Large intestine (tissue), 3 donors: ENCODE measurements at regions not wholly inside any gene's neighbourhood (a gene's known extent, or its start where the extent isn't known, plus 50 kb on each side); places are given as distances from the start of the nearest gene placed in this dataset.

Experiments used
- DNase-seq, 2 donors: peaks; one replicate each; pipeline versions ENCODE4 v3.0.0 to v3.0.0-alpha.2; 2013
- H3K27ac ChIP-seq: one replicate; pipeline ENCODE4 v1.5.1; 2013; ENCODE audit warnings: low read length
- H3K27me3 ChIP-seq: 2 replicates; pipeline ENCODE4 v1.6.1; 2013; ENCODE audit warnings: low read length; ENCODE audit not compliant: control insufficient read depth, insufficient read depth
- H3K36me3 ChIP-seq: 2 replicates; pipeline ENCODE4 v1.6.1; 2013; ENCODE audit warnings: low read length; ENCODE audit not compliant: control insufficient read depth, insufficient read depth
- H3K4me1 ChIP-seq: one replicate; pipeline ENCODE4 v1.6.1; 2013; ENCODE audit warnings: low read length; ENCODE audit not compliant: control insufficient read depth, insufficient read depth
- H3K4me3 ChIP-seq: one replicate; pipeline ENCODE4 v1.5.1; 2013; ENCODE audit warnings: low read length
- H3K9me3 ChIP-seq: one replicate; pipeline ENCODE4 v1.6.1; 2013; ENCODE audit warnings: mild to moderate bottlenecking, low read depth, low read length, moderate library complexity; ENCODE audit not compliant: control insufficient read depth
- WGBS: methylation state at CpG from one replicate; pipeline ENCODE4 v1.1.5; 2013; ENCODE audit warnings: low lambda C conversion rate; ENCODE audit not compliant: insufficient coverage; 5-methylcytosine and 5-hydroxymethylcytosine counted together

DNA sequence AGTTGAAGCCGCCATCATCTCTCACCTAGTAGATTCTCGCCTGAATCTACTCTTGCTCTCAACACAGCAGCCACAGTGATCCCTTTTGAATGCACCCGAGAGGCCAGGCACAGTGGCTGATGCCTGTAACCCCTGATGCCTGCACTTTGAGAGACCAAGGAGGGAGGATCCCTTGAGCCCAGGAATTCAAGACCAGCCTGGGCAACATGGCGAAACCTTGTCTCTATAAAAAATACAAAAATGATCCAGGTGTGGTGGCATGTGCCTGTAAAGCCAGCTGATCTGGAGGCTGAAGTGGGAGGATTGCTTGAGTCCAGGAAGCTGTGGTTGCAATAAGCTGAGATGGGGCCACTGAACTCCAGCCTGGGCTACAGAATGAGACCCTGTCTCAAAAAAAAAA, 60.3 kb upstream of the EML4 start:
- Histone ChIP-seq H3K4me3 (no peak overlapping the region), H3K4me1 (peaks cover 20% of the 10 kb centered on the region), H3K27me3 (no peaks in the 10 kb centered on the region), H3K27ac (no peak overlapping the region), H3K9me3 (no peaks in the 10 kb centered on the region), H3K36me3 (no peaks in the 10 kb centered on the region)
- DNase-seq: no peak
- WGBS: no CpG with 5 or more reads among the region's 4 CpGs

- Histone ChIP-seq H3K4me1 (peaks cover 11% of the 10 kb centered on the region), H3K36me3 (no peaks in the 10 kb centered on the region), H3K4me3 (no peak overlapping the region), H3K27me3 (no peaks in the 10 kb centered on the region), H3K9me3 (no peaks in the 10 kb centered on the region), H3K27ac (no peak overlapping the region)
- WGBS: 87% methylated on average over 3 of the region's 7 CpGs
- DNase-seq: no peak
Measured at GRCh38 chr2:42109959-42110640, 59.1 kb upstream of the EML4 start.

- no peak overlapping the region for H3K4me3 ChIP-seq
- peaks cover 5% of the 10 kb centered on the region for H3K4me1 ChIP-seq
- no peak overlapping the region for H3K27ac ChIP-seq
- no peaks in the 10 kb centered on the region for H3K9me3 ChIP-seq
- no peaks in the 10 kb centered on the region for H3K36me3 ChIP-seq
- DNase-seq: no peak
- no peaks in the 10 kb centered on the region for H3K27me3 ChIP-seq
- WGBS: 94% methylated on average over 6 of the region's 12 CpGs
Measured at GRCh38 chr2:42110641-42111322, 58.4 kb upstream of the EML4 start.

GRCh38 chr2:42112418-42112817, 56.7 kb upstream of the EML4 start:
- Histone ChIP-seq H3K27me3 (no peaks in the 10 kb centered on the region), H3K36me3 (no peaks in the 10 kb centered on the region), H3K27ac (no peak overlapping the region), H3K4me1 (peaks cover under 1% of the 10 kb centered on the region), H3K9me3 (no peaks in the 10 kb centered on the region), H3K4me3 (no peak overlapping the region)
- no peak for DNase-seq
- whole genome bisulfite sequencing: 100% methylated on average over 1 of the region's 3 CpGs

DNA sequence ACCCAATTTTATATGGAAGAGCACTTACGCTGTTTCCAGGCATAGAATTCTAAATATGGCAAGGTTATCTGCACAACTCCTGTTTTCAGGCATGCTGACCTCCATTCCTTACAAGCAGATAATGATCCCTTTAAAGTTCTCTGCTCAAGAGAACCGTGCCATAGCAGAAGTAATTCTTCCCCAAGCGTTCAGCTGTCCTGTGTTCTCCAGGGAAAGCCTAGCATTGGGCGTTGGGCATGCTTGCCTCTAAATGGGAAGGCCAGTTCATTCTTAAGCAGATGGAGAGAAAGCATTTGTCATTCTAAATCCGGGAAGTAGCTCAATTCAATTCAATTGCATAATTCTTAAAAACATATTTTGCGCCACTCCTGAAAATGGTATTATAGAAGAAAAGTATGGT, 55.7 kb upstream of the EML4 start:
- Histone ChIP-seq H3K4me1 (peaks cover 10% of the 10 kb centered on the region), H3K27me3 (no peaks in the 10 kb centered on the region), H3K36me3 (no peaks in the 10 kb centered on the region), H3K4me3 (no peak overlapping the region), H3K9me3 (no peaks in the 10 kb centered on the region), H3K27ac (no peak overlapping the region)
- no peak for DNase-seq
- 82% methylated on average over 2 of the region's 6 CpGs for WGBS

DNA sequence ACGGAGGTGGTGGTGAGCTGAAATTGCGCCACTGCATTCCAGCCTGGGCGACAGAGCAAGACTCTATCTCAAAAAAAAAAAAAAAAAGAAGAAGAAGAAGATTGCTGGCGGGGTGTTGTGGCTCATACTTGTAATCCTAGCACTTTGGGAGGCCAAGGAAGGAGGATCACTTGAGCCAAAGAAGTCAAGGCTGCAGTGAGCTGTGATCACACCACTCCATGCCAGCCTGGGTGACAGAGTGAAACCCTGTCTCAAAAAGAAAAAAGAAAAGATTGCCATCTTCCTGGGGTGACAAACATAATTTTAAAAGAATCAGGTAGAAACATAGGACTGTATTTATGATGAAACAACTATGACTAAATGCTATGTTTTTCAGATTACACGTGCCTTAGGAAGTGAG, 55.1 kb upstream of the EML4 start:
- no CpG with 5 or more reads among the region's 5 CpGs for WGBS
- H3K9me3 ChIP-seq: no peaks in the 10 kb centered on the region
- no peaks in the 10 kb centered on the region for H3K27me3 ChIP-seq
- H3K36me3 ChIP-seq: no peaks in the 10 kb centered on the region
- no peak overlapping the region for H3K27ac ChIP-seq
- H3K4me3 ChIP-seq: no peak overlapping the region
- peaks cover 10% of the 10 kb centered on the region for H3K4me1 ChIP-seq
- DNase-seq: no peak

- no peaks in the 10 kb centered on the region for H3K9me3 ChIP-seq
- H3K4me1 ChIP-seq: peaks cover 10% of the 10 kb centered on the region
- no peak overlapping the region for H3K4me3 ChIP-seq
- no peak overlapping the region for H3K27ac ChIP-seq
- no peaks in the 10 kb centered on the region for H3K27me3 ChIP-seq
- no CpG with 5 or more reads among the region's 4 CpGs for WGBS
- H3K36me3 ChIP-seq: no peaks in the 10 kb centered on the region
- DNase-seq: no peak
Measured at GRCh38 chr2:42115588-42115987, 53.6 kb upstream of the EML4 start.

DNA sequence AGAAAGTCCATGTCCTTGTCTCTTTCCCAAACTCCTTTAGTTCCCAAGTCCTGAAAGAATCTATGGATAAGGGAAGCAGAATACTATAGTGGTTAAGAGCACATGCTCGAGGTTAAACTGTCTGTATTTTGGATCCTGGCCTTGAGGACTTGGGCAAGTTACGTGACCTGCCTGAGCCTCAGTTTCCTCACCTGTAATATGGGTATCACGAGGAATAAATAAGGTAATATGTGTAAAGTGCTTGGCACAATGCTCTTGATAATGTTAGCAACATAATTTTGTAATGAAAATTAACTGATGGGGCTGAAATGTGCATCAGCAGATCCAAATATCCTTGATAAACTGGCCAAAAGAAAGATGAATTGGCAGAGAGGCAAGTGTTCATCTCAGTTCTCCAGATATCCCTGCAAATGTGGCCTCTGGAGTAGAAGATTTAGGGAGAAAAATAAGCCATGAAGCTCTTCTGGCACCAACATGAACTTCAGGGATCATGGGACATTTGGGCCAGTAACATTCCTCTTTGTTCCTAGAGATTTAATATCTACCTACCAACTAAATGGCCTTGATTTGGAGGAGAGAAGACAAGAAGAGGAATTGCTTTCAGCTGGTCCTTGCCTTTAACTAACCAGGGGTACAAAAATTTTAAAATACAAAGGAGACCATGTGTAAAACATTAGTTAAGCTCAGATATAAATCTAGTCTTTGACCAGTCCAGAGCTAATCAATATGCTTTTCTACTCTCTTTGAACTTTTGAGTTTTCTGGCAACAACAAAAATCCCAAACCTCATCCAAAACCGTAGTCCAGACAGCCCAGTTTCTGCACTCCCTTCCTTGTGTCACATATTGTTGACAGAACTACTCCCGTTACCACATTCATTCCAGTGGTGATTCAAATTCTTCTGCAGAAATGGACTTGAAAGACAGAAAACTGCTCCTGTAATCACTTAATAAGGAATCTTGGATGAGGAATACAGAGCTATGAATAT, 52.7 kb upstream of the EML4 start:
- peaks cover 10% of the 10 kb centered on the region for H3K4me1 ChIP-seq
- H3K9me3 ChIP-seq: peaks cover under 1% of the 10 kb centered on the region
- no peaks in the 10 kb centered on the region for H3K36me3 ChIP-seq
- no peaks in the 10 kb centered on the region for H3K27me3 ChIP-seq
- H3K27ac ChIP-seq: no peak overlapping the region
- H3K4me3 ChIP-seq: no peak overlapping the region
- no peak for DNase-seq
- 80% methylated on average over 2 of the region's 5 CpGs for WGBS

GRCh38 chr2:42117182-42117579, 52.0 kb upstream of the EML4 start:
- H3K4me1 ChIP-seq: peaks cover 10% of the 10 kb centered on the region
- H3K4me3 ChIP-seq: no peak overlapping the region
- peaks cover 3% of the 10 kb centered on the region for H3K9me3 ChIP-seq
- WGBS: 75% methylated on average over 2 of the region's 3 CpGs
- H3K27ac ChIP-seq: no peak overlapping the region
- DNase-seq: no peak
- no peaks in the 10 kb centered on the region for H3K36me3 ChIP-seq
- no peaks in the 10 kb centered on the region for H3K27me3 ChIP-seq
